Type B pancreatic cell (in vitro differentiated cells): ENCODE measurements at regions not wholly inside any gene's neighbourhood (a gene's known extent, or its start where the extent isn't known, plus 50 kb on each side); places are given as distances from the start of the nearest gene placed in this dataset.

Experiments
- DNase-seq: peaks from one replicate; pipeline ENCODE4 v3.0.0; 2021; ENCODE audit warnings: mixed read lengths; ENCODE audit not compliant: unreplicated experiment; ENCODE audit errors: extremely low spot score
- H3K27ac Mint-ChIP-seq: 2 replicates; pipeline ENCODE4 v1.8.0; 2021; ENCODE audit warnings: mild to moderate bottlenecking, mixed read lengths
- H3K27me3 Mint-ChIP-seq: 2 replicates; pipeline ENCODE4 v1.8.0; 2021; ENCODE audit warnings: mixed read lengths
- H3K36me3 Mint-ChIP-seq: 2 replicates; pipeline ENCODE4 v1.8.0; 2021; ENCODE audit warnings: mixed read lengths
- H3K4me1 Mint-ChIP-seq: one replicate; pipeline ENCODE4 v1.8.0; 2021; ENCODE audit warnings: mixed read lengths; ENCODE audit not compliant: unreplicated experiment
- H3K4me3 Mint-ChIP-seq: 2 replicates; pipeline ENCODE4 v1.8.0; 2021; ENCODE audit warnings: mild to moderate bottlenecking, mixed read lengths
- H3K9me3 Mint-ChIP-seq: 2 replicates; pipeline ENCODE4 v1.8.0; 2021; ENCODE audit warnings: mixed read lengths
- CTCF ChIP-seq: fragments of 200-600 bp; sonication (generic); conservative IDR thresholded peaks from 2 replicates; pipeline ENCODE4 v1.5.0; 2021; ENCODE audit warnings: antibody characterized with exemption, mild to moderate bottlenecking

GRCh38 chr14:26867171-26867757 lies 269.4 kb upstream of the NOVA1 start:
- no peak for TF ChIP-seq CTCF
- H3K36me3 Mint-ChIP-seq = no peaks in the 10 kb centered on the region
- H3K27ac Mint-ChIP-seq = no peak overlapping the region
- peaks cover 11% of the 10 kb centered on the region for H3K4me1 Mint-ChIP-seq
- DNase-seq = no peak
- H3K27me3 Mint-ChIP-seq = peaks cover 15% of the 10 kb centered on the region
- H3K4me3 Mint-ChIP-seq = no peak overlapping the region
- H3K9me3 Mint-ChIP-seq = no peaks in the 10 kb centered on the region

- Mint-ChIP-seq H3K4me3 (no peak overlapping the region), H3K27me3 (peaks cover 30% of the 10 kb centered on the region), H3K4me1 (peaks cover 16% of the 10 kb centered on the region), H3K27ac (no peak overlapping the region), H3K36me3 (no peaks in the 10 kb centered on the region), H3K9me3 (no peaks in the 10 kb centered on the region)
- no peak for TF ChIP-seq CTCF
- no peak for DNase-seq
Observed at GRCh38 chr14:26870096-26870495, 272.3 kb upstream of the NOVA1 start.

GRCh38 chr14:26870722-26871617 lies 273.1 kb upstream of the NOVA1 start:
- Mint-ChIP-seq H3K9me3 (no peaks in the 10 kb centered on the region), H3K36me3 (no peaks in the 10 kb centered on the region), H3K4me3 (peak overlapping the region; percentile 20), H3K27ac (no peak overlapping the region), H3K4me1 (peaks cover 16% of the 10 kb centered on the region), H3K27me3 (peaks cover 34% of the 10 kb centered on the region)
- DNase-seq = no peak
- TF ChIP-seq CTCF = no peak

GRCh38 chr14:26872515-26873361 lies 274.9 kb upstream of the NOVA1 start:
- no peak for TF ChIP-seq CTCF
- no peak for DNase-seq
- H3K27ac Mint-ChIP-seq = no peak overlapping the region
- H3K27me3 Mint-ChIP-seq = peaks cover 43% of the 10 kb centered on the region
- H3K9me3 Mint-ChIP-seq = no peaks in the 10 kb centered on the region
- no peak overlapping the region for H3K4me3 Mint-ChIP-seq
- no peaks in the 10 kb centered on the region for H3K36me3 Mint-ChIP-seq
- peaks cover 16% of the 10 kb centered on the region for H3K4me1 Mint-ChIP-seq

- no peak for DNase-seq
- no peaks in the 10 kb centered on the region for H3K9me3 Mint-ChIP-seq
- TF ChIP-seq CTCF = no peak
- H3K27me3 Mint-ChIP-seq = peaks cover 43% of the 10 kb centered on the region
- H3K27ac Mint-ChIP-seq = no peak overlapping the region
- H3K4me3 Mint-ChIP-seq = no peak overlapping the region
- peaks cover 16% of the 10 kb centered on the region for H3K4me1 Mint-ChIP-seq
- H3K36me3 Mint-ChIP-seq = no peaks in the 10 kb centered on the region
Observed at GRCh38 chr14:26873362-26873960, 275.6 kb upstream of the NOVA1 start.
